K562 (cell line): ENCODE measurements at regions not wholly inside any gene's neighbourhood (a gene's known extent, or its start where the extent isn't known, plus 50 kb on each side); places are given as distances from the start of the nearest gene placed in this dataset.

ENCODE experiments used
- ETV1 ChIP-seq: fragments of 450-650 bp; conservative IDR thresholded peaks from 2 replicates; pipeline ENCODE4 v1.6.1; 2016; ENCODE audit warnings: missing genetic modification characterization, control low read depth, low read depth, missing compliant biosample characterization
- GABPA ChIP-seq: fragments of 200-800 bp; sonication (Bioruptor generic); conservative IDR thresholded peaks from 2 replicates; pipeline ENCODE4 v1.6.1; 2016; ENCODE audit warnings: low read depth, missing genetic modification characterization, missing compliant biosample characterization
- HDAC3 ChIP-seq: fragments of 450-650 bp; IDR thresholded peaks from 2 replicates; pipeline ENCODE4 v1.6.1; 2018; ENCODE audit warnings: borderline replicate concordance, mild to moderate bottlenecking, moderate library complexity; ENCODE audit not compliant: partially characterized antibody
- JUNB ChIP-seq: fragments of 450-650 bp; formaldehyde crosslinking; conservative IDR thresholded peaks from 2 replicates; pipeline ENCODE4 v1.4.0; 2020; ENCODE audit warnings: mild to moderate bottlenecking
- NUFIP1 ChIP-seq: fragments of 450-650 bp; IDR thresholded peaks from 2 replicates; pipeline ENCODE4 v1.6.1; 2018; ENCODE audit not compliant: partially characterized antibody
- RBM39 ChIP-seq: fragments of 200-400 bp; formaldehyde crosslinking; optimal IDR thresholded peaks from 2 replicates; pipeline ENCODE3; 2018; ENCODE audit warnings: low read depth, low read length
- YY1 ChIP-seq, 3 experiments: IDR thresholded peaks; 2 replicates each; pipeline ENCODE4 v1.6.1; 2011; ENCODE audit warnings: low read length in 2 of 3, mild to moderate bottlenecking in 2 of 3, moderate library complexity in 2 of 3, borderline replicate concordance in 1 of 3, control low read depth in 1 of 3, low read depth in 1 of 3; ENCODE audit not compliant: insufficient read depth in 3 of 3, insufficient replicate concordance in 2 of 3, control insufficient read depth in 1 of 3, insufficient read length in 1 of 3; ENCODE audit errors: extremely low read depth in 1 of 3
- ZSCAN29 ChIP-seq: fragments of 450-650 bp; IDR thresholded peaks from 2 replicates; pipeline ENCODE4 v1.6.1; 2017
- TF ChIP-seq, protein P1 (sequence below): sonication (generic); formaldehyde crosslinking; IDR thresholded peaks from 2 replicates; pipeline ENCODE4 v1.8.1; 2023; ENCODE audit warnings: mild to moderate bottlenecking, missing genetic modification reagents

DNA sequence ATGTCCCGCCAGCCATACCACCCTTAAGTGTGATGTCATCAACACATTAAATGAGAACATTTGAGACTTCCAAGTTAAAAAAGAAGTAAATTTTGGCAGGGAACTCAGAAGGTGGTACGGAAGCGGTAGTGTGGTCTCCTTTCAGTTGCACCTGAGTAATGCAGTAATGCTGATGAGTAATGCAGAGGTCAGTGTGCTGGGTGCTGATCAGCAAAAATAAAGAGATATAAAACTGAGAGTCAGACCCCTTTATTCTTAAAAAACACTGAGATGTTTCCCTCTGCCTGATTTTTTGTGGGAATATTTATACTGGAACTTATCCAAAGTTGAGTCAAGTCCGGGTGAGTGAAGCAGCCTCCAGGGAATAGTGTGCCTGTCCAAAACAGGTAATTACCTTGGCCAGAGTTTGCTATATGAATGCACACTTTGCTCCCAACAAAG is 370.6 kb upstream of the PRICKLE1 start:
- TF ChIP-seq GABPA (tag) (no peak), YY1 (IDR thresholded peaks at IDR 0.05; ENCODE audit: borderline replicate concordance in 1 of 3, control insufficient read depth in 1 of 3, extremely low read depth in 1 of 3, insufficient read depth in 3 of 3, insufficient read length in 1 of 3, insufficient replicate concordance in 2 of 3, low read depth in 1 of 3, low read length in 2 of 3) (no peak), HDAC3 (no peak), ZSCAN29 (no peak), NUFIP1 (no peak), ETV1 (tag) (no peak), JUNB (no peak), RBM39 (no peak)
- TF ChIP-seq, protein P1, sequence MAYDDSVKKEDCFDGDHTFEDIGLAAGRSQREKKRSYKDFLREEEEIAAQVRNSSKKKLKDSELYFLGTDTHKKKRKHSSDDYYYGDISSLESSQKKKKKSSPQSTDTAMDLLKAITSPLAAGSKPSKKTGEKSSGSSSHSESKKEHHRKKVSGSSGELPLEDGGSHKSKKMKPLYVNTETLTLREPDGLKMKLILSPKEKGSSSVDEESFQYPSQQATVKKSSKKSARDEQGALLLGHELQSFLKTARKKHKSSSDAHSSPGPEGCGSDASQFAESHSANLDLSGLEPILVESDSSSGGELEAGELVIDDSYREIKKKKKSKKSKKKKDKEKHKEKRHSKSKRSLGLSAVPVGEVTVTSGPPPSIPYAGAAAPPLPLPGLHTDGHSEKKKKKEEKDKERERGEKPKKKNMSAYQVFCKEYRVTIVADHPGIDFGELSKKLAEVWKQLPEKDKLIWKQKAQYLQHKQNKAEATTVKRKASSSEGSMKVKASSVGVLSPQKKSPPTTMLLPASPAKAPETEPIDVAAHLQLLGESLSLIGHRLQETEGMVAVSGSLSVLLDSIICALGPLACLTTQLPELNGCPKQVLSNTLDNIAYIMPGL (CRISPR knock-in tag), result no peak
